Tibial nerve (tissue), 4 donors: ENCODE measurements at regions not wholly inside any gene's neighbourhood (a gene's known extent, or its start where the extent isn't known, plus 50 kb on each side); places are given as distances from the start of the nearest gene placed in this dataset.

ENCODE experiments used
- CTCF ChIP-seq, 5 experiments: fragments of 200-600 bp in 3 of 5; fragments of 450-650 bp in 2 of 5; sonication (generic) in 3 of 5; IDR thresholded peaks; one replicate each; pipeline ENCODE4 v1.5.1; 2016 to 2019; ENCODE audit warnings: antibody characterized with exemption in 5 of 5, mild to moderate bottlenecking in 3 of 5, moderate library complexity in 2 of 5
- EP300 ChIP-seq, 2 donors: sonication (generic); formaldehyde crosslinking; IDR thresholded peaks; one replicate each; pipeline ENCODE4 v1.6.1; 2017; ENCODE audit warnings: antibody characterized with exemption in 2 of 2, mild to moderate bottlenecking in 1 of 2

GRCh38 chr9:118631956-118632355 is 737.3 kb downstream of the BRINP1 start:
- TF ChIP-seq EP300 (IDR thresholded peaks at IDR 0.05) (no peak), CTCF (IDR thresholded peaks at IDR 0.05) (no peak)
